Panc1 (cell line): ENCODE measurements at regions not wholly inside any gene's neighbourhood (a gene's known extent, or its start where the extent isn't known, plus 50 kb on each side); places are given as distances from the start of the nearest gene placed in this dataset.

Experiments used
- ATAC-seq: fragments of 200-7000 bp; cut with Tn5 transposase; 2 replicates; pipeline ENCODE4 v1.9.1; 2020; ENCODE audit warnings: mild to moderate bottlenecking, moderate library complexity
- BruUV-seq: library from RNA; stranded (reverse); fragments of 400-500 nt; replicated peaks from 2 replicates; lab custom pipeline; 2021; lab: Mats Ljungman, UMichigan
- CTCF ChIA-PET: fragments of 300-600 bp; sonication (Branson Sonifier 250); formaldehyde crosslinking; loops from one replicate; lab custom pipeline; 2022; ENCODE audit warnings: antibody characterized with exemption; lab: Charles Lee
- POLR2A ChIA-PET: fragments of 300-600 bp; sonication (Branson Sonifier 250); formaldehyde crosslinking; loops from one replicate; lab custom pipeline; 2022; ENCODE audit warnings: antibody characterized with exemption; lab: Charles Lee
- DNase-seq: peaks from one replicate; pipeline ENCODE4 v3.0.0-alpha.2; 2010; ENCODE audit warnings: low read depth, low spot score
- H3K27ac ChIP-seq: 2 replicates; pipeline ENCODE4 v1.5.1; 2011; ENCODE audit warnings: mild to moderate bottlenecking, low read length, inconsistent platforms
- H3K27me3 ChIP-seq: fragments of 200-500 bp; sonication (Bioruptor generic); 2 replicates; pipeline ENCODE4 v1.6.0; 2014; ENCODE audit warnings: low read length, inconsistent platforms; ENCODE audit not compliant: control insufficient read depth, insufficient read depth
- H3K36me3 ChIP-seq: fragments of 200-500 bp; sonication (Bioruptor generic); 2 replicates; pipeline ENCODE4 v1.5.1; 2014; ENCODE audit warnings: inconsistent platforms, mild to moderate bottlenecking, low read length, moderate library complexity; ENCODE audit not compliant: control insufficient read depth, insufficient read depth
- H3K4me1 ChIP-seq: 2 replicates; pipeline ENCODE4 v1.5.1; 2011; ENCODE audit warnings: inconsistent platforms, mild to moderate bottlenecking, low read length, moderate library complexity; ENCODE audit not compliant: control insufficient read depth, insufficient read depth
- H3K4me3 ChIP-seq, 2 experiments: 2 replicates each; pipeline ENCODE4 v1.5.1; 2011 to 2012; ENCODE audit warnings: low read depth in 2 of 2, low read length in 2 of 2, mild to moderate bottlenecking in 2 of 2, inconsistent platforms in 1 of 2, moderate library complexity in 1 of 2
- H3K9me3 ChIP-seq: fragments of 200-500 bp; sonication (Bioruptor generic); 2 replicates; pipeline ENCODE4 v1.5.1; 2014; ENCODE audit warnings: low read depth, mild to moderate bottlenecking, inconsistent platforms, low read length, moderate library complexity; ENCODE audit not compliant: control insufficient read depth, insufficient read depth
- POLR2AphosphoS5 ChIP-seq: IDR thresholded peaks from 2 replicates; pipeline ENCODE4 v1.6.1; 2012; ENCODE audit warnings: mild to moderate bottlenecking, low read depth, low read length, moderate library complexity
- SIN3A ChIP-seq: IDR thresholded peaks from 2 replicates; pipeline ENCODE4 v1.6.1; 2012; ENCODE audit warnings: low read depth, mild to moderate bottlenecking, low read length, moderate library complexity, borderline replicate concordance; ENCODE audit not compliant: insufficient read depth
- TCF7L2 ChIP-seq: IDR thresholded peaks from 2 replicates; pipeline ENCODE4 v1.6.1; 2011; ENCODE audit warnings: mild to moderate bottlenecking, low read depth, low read length, inconsistent platforms
- in situ Hi-C: cut with HindIII; loops from 2 replicates; pipeline ENCODE4 v1.10.0; 2016; ENCODE audit warnings: low sequenced_read_pairs, low pct_unique_long_range_greater_than_20kb
- intact Hi-C: fragments of 100-400 bp; cut with micrococcal nuclease; formaldehyde crosslinking; loops from one replicate; pipeline ENCODE4 v1.10.0; 2022; ENCODE audit not compliant: unreplicated experiment
- TF ChIP-seq, protein P1 (sequence below), 2 experiments: IDR thresholded peaks; 2 replicates each; pipeline ENCODE4 v1.6.1; 2011 to 2012; ENCODE audit warnings: low read depth in 2 of 2, control low read depth in 1 of 2, low read length in 1 of 2, mild to moderate bottlenecking in 1 of 2, moderate library complexity in 1 of 2; ENCODE audit not compliant: insufficient read depth in 1 of 2
- TF ChIP-seq, protein P2 (sequence below): fragments of 450-650 bp; IDR thresholded peaks from 2 replicates; pipeline ENCODE4 v1.5.1; 2017; ENCODE audit warnings: mild to moderate bottlenecking

DNA sequence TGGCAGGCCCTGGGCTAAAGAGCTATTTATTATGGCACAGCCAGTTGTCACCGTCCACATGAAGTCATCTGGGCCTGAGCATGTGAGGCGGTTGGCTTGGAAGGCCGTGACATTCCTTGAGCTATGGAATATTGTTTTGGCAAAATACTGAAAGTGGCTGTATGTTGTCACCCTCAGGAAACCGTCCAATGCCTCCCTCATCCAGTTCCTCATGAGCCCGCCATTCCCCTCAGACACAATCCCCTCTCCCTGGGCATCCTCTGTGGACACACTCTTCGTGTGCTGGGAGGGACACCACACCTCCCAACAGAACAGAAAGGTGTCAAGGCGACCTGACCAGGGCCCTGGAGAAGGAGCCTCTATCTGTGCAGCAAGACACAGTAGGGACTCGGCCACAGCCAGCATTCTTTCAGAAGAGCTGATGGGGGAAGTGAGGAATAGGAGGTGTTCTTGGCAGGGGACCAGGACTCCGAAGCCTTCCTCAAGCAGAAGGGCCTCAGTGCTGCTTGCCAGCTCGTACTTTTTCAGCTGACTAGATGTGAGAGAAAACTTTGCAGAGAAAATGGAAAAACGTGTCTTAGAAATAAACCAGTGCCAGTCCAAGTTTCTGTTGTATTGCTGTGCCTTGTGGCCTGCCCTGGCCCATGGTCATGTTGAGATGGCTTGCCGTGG is 120.5 kb downstream of the SOD2 start:
- intact Hi-C loops, result no loop called here
- no peaks in the 10 kb centered on the region for H3K9me3 ChIP-seq
- TF ChIP-seq, protein P1, sequence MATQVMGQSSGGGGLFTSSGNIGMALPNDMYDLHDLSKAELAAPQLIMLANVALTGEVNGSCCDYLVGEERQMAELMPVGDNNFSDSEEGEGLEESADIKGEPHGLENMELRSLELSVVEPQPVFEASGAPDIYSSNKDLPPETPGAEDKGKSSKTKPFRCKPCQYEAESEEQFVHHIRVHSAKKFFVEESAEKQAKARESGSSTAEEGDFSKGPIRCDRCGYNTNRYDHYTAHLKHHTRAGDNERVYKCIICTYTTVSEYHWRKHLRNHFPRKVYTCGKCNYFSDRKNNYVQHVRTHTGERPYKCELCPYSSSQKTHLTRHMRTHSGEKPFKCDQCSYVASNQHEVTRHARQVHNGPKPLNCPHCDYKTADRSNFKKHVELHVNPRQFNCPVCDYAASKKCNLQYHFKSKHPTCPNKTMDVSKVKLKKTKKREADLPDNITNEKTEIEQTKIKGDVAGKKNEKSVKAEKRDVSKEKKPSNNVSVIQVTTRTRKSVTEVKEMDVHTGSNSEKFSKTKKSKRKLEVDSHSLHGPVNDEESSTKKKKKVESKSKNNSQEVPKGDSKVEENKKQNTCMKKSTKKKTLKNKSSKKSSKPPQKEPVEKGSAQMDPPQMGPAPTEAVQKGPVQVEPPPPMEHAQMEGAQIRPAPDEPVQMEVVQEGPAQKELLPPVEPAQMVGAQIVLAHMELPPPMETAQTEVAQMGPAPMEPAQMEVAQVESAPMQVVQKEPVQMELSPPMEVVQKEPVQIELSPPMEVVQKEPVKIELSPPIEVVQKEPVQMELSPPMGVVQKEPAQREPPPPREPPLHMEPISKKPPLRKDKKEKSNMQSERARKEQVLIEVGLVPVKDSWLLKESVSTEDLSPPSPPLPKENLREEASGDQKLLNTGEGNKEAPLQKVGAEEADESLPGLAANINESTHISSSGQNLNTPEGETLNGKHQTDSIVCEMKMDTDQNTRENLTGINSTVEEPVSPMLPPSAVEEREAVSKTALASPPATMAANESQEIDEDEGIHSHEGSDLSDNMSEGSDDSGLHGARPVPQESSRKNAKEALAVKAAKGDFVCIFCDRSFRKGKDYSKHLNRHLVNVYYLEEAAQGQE (IDR thresholded peaks at IDR 0.05; ENCODE audit: insufficient read depth in 1 of 2, low read depth in 2 of 2, low read length in 1 of 2), result no peak
- no peak for TF ChIP-seq POLR2AphosphoS5
- TF ChIP-seq, protein P2, sequence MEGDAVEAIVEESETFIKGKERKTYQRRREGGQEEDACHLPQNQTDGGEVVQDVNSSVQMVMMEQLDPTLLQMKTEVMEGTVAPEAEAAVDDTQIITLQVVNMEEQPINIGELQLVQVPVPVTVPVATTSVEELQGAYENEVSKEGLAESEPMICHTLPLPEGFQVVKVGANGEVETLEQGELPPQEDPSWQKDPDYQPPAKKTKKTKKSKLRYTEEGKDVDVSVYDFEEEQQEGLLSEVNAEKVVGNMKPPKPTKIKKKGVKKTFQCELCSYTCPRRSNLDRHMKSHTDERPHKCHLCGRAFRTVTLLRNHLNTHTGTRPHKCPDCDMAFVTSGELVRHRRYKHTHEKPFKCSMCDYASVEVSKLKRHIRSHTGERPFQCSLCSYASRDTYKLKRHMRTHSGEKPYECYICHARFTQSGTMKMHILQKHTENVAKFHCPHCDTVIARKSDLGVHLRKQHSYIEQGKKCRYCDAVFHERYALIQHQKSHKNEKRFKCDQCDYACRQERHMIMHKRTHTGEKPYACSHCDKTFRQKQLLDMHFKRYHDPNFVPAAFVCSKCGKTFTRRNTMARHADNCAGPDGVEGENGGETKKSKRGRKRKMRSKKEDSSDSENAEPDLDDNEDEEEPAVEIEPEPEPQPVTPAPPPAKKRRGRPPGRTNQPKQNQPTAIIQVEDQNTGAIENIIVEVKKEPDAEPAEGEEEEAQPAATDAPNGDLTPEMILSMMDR, result no peak
- TF ChIP-seq SIN3A, result no peak
- TF ChIP-seq TCF7L2, result no peak
- no peak for DNase-seq
- ChIA-PET POLR2A (no interaction called here), CTCF (no interaction called here)
- H3K27me3 ChIP-seq, result no peaks in the 10 kb centered on the region
- in situ Hi-C loops, result no loop called here
- H3K36me3 ChIP-seq, result no peaks in the 10 kb centered on the region
- no peak overlapping the region for H3K27ac ChIP-seq
- ATAC-seq, result no peak
- H3K4me3 ChIP-seq, result no peak overlapping the region
- no peaks in the 10 kb centered on the region for H3K4me1 ChIP-seq
- no TSS peak for BruUV-seq

DNA sequence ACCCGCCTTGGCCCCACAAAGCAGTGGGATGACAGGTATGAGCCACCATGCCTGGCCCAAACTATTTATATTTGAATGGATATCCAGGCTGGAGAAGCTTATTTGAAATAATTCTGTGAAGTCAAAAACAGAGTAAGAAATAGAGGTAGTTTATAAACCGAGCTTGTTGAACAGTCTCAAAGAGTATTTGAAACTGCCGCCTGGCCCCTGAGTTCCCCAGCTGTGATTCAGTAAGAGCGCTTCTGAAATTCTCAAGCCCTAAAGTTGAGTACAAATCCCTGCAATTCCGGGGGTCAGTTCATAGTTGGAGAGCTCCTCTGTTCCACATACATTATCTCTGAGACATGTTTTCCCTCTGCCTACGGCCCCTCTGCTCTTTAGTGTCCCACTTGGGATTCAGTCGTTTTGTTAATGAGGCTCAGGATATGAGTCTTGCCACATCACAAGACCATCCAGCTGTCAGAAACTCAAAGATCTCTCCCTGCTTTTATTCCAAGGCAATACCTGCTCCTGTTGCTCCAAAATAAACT is 127.8 kb downstream of the SOD2 start:
- CTCF ChIA-PET, result no interaction called here
- intact Hi-C loops, result no loop called here
- H3K9me3 ChIP-seq, result no peaks in the 10 kb centered on the region
- in situ Hi-C loops, result no loop called here
- no peaks in the 10 kb centered on the region for H3K27me3 ChIP-seq
- H3K27ac ChIP-seq, result no peak overlapping the region
- no peaks in the 10 kb centered on the region for H3K36me3 ChIP-seq
- TF ChIP-seq, protein P1 (IDR thresholded peaks at IDR 0.05; ENCODE audit: insufficient read depth in 1 of 2, low read depth in 2 of 2, low read length in 1 of 2), result no peak
- TF ChIP-seq TCF7L2 (no peak), POLR2AphosphoS5 (no peak), SIN3A (no peak)
- TF ChIP-seq, protein P2, result no peak
- no peak overlapping the region for H3K4me3 ChIP-seq
- no peak for ATAC-seq
- H3K4me1 ChIP-seq, result no peaks in the 10 kb centered on the region
- no TSS peak for BruUV-seq
- DNase-seq, result no peak
- POLR2A ChIA-PET, result no interaction called here
